A549 (cell line): ENCODE measurements at regions not wholly inside any gene's neighbourhood (a gene's known extent, or its start where the extent isn't known, plus 50 kb on each side); places are given as distances from the start of the nearest gene placed in this dataset.

Experiments used
- ATAC-seq, 2 experiments: fragments of 200-7000 bp in 1 of 2; fragments of >200 bp in 1 of 2; cut with Nextera tagmentation in 1 of 2; cut with Tn5 transposase in 1 of 2; 3 replicates each; pipeline versions ENCODE4 v1.8.0 to v1.9.1; 2018 to 2020; ENCODE audit warnings: mild to moderate bottlenecking in 1 of 2, moderate library complexity in 1 of 2
- CTCF ChIA-PET: fragments of 300-600 bp; sonication (Branson Sonifier 250); formaldehyde crosslinking; extraction: SDS; loops from one replicate; lab custom pipeline; 2021; ENCODE audit warnings: antibody characterized with exemption, inconsistent platforms; lab: Yijun Ruan, JAX
- POLR2A ChIA-PET: fragments of 350-600 bp; formaldehyde crosslinking; extraction: SDS; loops from one replicate; lab custom pipeline; 2021; ENCODE audit warnings: antibody characterized with exemption, inconsistent platforms; lab: Yijun Ruan, JAX
- DNase-seq, 2 experiments: peaks; one replicate each; pipeline versions ENCODE4 v3.0.0 to v3.0.0-alpha.2; 2011 to 2016; ENCODE audit warnings: low read depth in 1 of 2, low spot score in 1 of 2
- FAIRE-seq: peaks from 2 replicates; lab custom pipeline; 2011; peaks lifted over from hg19 to GRCh38; lab: Jason Lieb, UNC
- H3K27ac ChIP-seq, 2 experiments: fragments of >200 bp; sonication (Bioruptor Twin); formaldehyde crosslinking; 3 replicates each; pipeline ENCODE4 v1.5.1; 2016 to 2017
- H3K4me1 ChIP-seq: fragments of >200 bp; sonication (Bioruptor Twin); formaldehyde crosslinking; 3 replicates; pipeline ENCODE4 v1.6.1; 2016
- H3K4me2 ChIP-seq: fragments of >200 bp; sonication (Bioruptor Twin); formaldehyde crosslinking; 3 replicates; pipeline ENCODE4 v1.6.1; 2016
- H3K4me3 ChIP-seq: fragments of >200 bp; sonication (Bioruptor Twin); formaldehyde crosslinking; 3 replicates; pipeline ENCODE4 v1.5.1; 2016
- H3K9me3 ChIP-seq: fragments of >200 bp; sonication (Bioruptor Twin); formaldehyde crosslinking; 3 replicates; pipeline ENCODE4 v1.6.1; 2016
- CBX8 ChIP-seq: fragments of 200-600 bp; sonication (generic); IDR thresholded peaks from 2 replicates; pipeline ENCODE4 v1.6.1; 2016
- CEBPB ChIP-seq, 2 experiments: fragments of >200 bp in 1 of 2; sonication (Bioruptor Twin) in 1 of 2; formaldehyde crosslinking in 1 of 2; IDR thresholded peaks; 2 replicates each; pipeline ENCODE4 v1.6.1; 2012 to 2016
- CHD4 ChIP-seq: fragments of 200-600 bp; sonication (generic); IDR thresholded peaks from 2 replicates; pipeline ENCODE4 v1.6.1; 2016; ENCODE audit warnings: antibody characterized with exemption, mild to moderate bottlenecking, borderline replicate concordance
- E2F6 ChIP-seq: IDR thresholded peaks from 2 replicates; pipeline ENCODE4 v1.6.1; 2012; ENCODE audit warnings: low read depth, borderline replicate concordance
- EHMT2 ChIP-seq: fragments of 200-600 bp; sonication (generic); IDR thresholded peaks from 2 replicates; pipeline ENCODE4 v1.6.1; 2016; ENCODE audit warnings: antibody characterized with exemption, low read depth, mild to moderate bottlenecking, moderate library complexity
- FOSL2 ChIP-seq, 2 experiments: fragments of 450-650 bp in 1 of 2; fragments of >200 bp in 1 of 2; sonication (Bioruptor Twin) in 1 of 2; formaldehyde crosslinking; IDR thresholded peaks; 2 replicates each; pipeline versions ENCODE4 v1.5.0 to v1.6.1; 2016 to 2020; ENCODE audit warnings: mild to moderate bottlenecking in 1 of 2, moderate library complexity in 1 of 2
- HEYL ChIP-seq: fragments of 250-450 bp; sonication (Bioruptor Pico); IDR thresholded peaks from 2 replicates; pipeline ENCODE4 v1.8.0; 2021; ENCODE audit warnings: mild to moderate bottlenecking, moderate library complexity
- HMGXB4 ChIP-seq: fragments of 250-450 bp; sonication (Bioruptor Pico); IDR thresholded peaks from 2 replicates; pipeline ENCODE4 v1.5.0; 2021; ENCODE audit warnings: mild to moderate bottlenecking, moderate library complexity, borderline replicate concordance
- KDM5A ChIP-seq: fragments of 200-600 bp; sonication (generic); IDR thresholded peaks from 2 replicates; pipeline ENCODE4 v1.6.1; 2016; ENCODE audit warnings: antibody characterized with exemption, mild to moderate bottlenecking
- MAFK ChIP-seq: fragments of 450-650 bp; IDR thresholded peaks from 2 replicates; pipeline ENCODE4 v1.6.1; 2014; ENCODE audit not compliant: partially characterized antibody
- MYC ChIP-seq: IDR thresholded peaks from 2 replicates; pipeline ENCODE4 v1.6.1; 2012; ENCODE audit warnings: mild to moderate bottlenecking, inconsistent platforms, low read length, improper control_type of control experiment, borderline replicate concordance
- NR3C1 ChIP-seq: fragments of >200 bp; sonication (Bioruptor Twin); formaldehyde crosslinking; IDR thresholded peaks from 3 replicates; pipeline ENCODE4 v1.6.1; 2017
- RAD21 ChIP-seq, 2 experiments: fragments of >200 bp in 1 of 2; sonication (Bioruptor Twin) in 1 of 2; formaldehyde crosslinking in 1 of 2; IDR thresholded peaks in 1 of 2; conservative IDR thresholded peaks in 1 of 2; 2 replicates in 1 of 2; 3 replicates in 1 of 2; pipeline ENCODE4 v1.6.1; 2012 to 2018; ENCODE audit warnings: inconsistent platforms in 1 of 2
- RCOR1 ChIP-seq: fragments of 150-350 bp; IDR thresholded peaks from 2 replicates; pipeline ENCODE4 v1.6.1; 2014; ENCODE audit warnings: antibody characterized with exemption, low read length, low read depth
- REST ChIP-seq: fragments of 200-600 bp; sonication (generic); IDR thresholded peaks from 2 replicates; pipeline ENCODE4 v1.6.1; 2016; ENCODE audit warnings: antibody characterized with exemption, mild to moderate bottlenecking, moderate library complexity
- SMC3 ChIP-seq: fragments of >200 bp; sonication (Bioruptor Twin); formaldehyde crosslinking; IDR thresholded peaks from 3 replicates; pipeline ENCODE4 v1.6.1; 2018; ENCODE audit warnings: inconsistent platforms
- TFCP2L1 ChIP-seq: fragments of 250-450 bp; sonication (Bioruptor Pico); IDR thresholded peaks from 2 replicates; pipeline ENCODE4 v1.5.0; 2021; ENCODE audit warnings: mild to moderate bottlenecking
- TP53 ChIP-seq: fragments of 250-450 bp; sonication (Bioruptor Pico); IDR thresholded peaks from 2 replicates; pipeline ENCODE4 v1.5.0; 2021; ENCODE audit warnings: mild to moderate bottlenecking, moderate library complexity
- ZFP36 ChIP-seq: fragments of 450-650 bp; IDR thresholded peaks from 2 replicates; pipeline ENCODE4 v1.6.1; 2014; ENCODE audit warnings: borderline replicate concordance; ENCODE audit not compliant: partially characterized antibody
- WGBS: methylation state at CpG from one replicate; pipeline ENCODE4 v1.1.6; 2017; ENCODE audit errors: missing lambda C conversion rate; 5-methylcytosine and 5-hydroxymethylcytosine counted together

- no peak overlapping the region for H3K27ac ChIP-seq
- ATAC-seq (no peak), DNase-seq (no peak), FAIRE-seq (no peak)
- 0 out of 3 replicates have a peak, but pooled peaks cover 2% of the 10 kb centered on the region for H3K9me3 ChIP-seq
- TF ChIP-seq NR3C1 = no peak
- no peak for TF ChIP-seq MYC
- TF ChIP-seq CEBPB (IDR thresholded peaks at IDR 0.05) = no peak
- TF ChIP-seq TP53 (CRISPR knock-in tag) = no peak
- no peak for TF ChIP-seq E2F6
- no peak for TF ChIP-seq RAD21 (conservative IDR thresholded peaks at IDR 0.05 in 1 of 2, IDR thresholded peaks at IDR 0.05 in 1 of 2)
- no peak for TF ChIP-seq EHMT2
- TF ChIP-seq CBX8 = no peak
- no peak for TF ChIP-seq FOSL2 (IDR thresholded peaks at IDR 0.05)
- no peak for TF ChIP-seq FOSL2 (CRISPR knock-in tag; IDR thresholded peaks at IDR 0.05)
- no peak for TF ChIP-seq ZFP36
- no peak for TF ChIP-seq SMC3
- no peak overlapping the region for H3K4me3 ChIP-seq
- WGBS = 68% methylated on average over 3 of the region's 3 CpGs
- POLR2A ChIA-PET = no interaction called here
- CTCF ChIA-PET = interaction anchor here (1.2 kb wide), 1 partner anchor 12 kb away, joined by 3 read pairs; no protein-coding TSS in a partner anchor
- H3K4me2 ChIP-seq = no peak overlapping the region
- H3K4me1 ChIP-seq = peaks cover 6% of the 10 kb centered on the region; the same call in 1 of the 3 replicates
These were observed 127.1 kb downstream of the SNX19 start for GRCh38 chr11:130789056-130789640.

- DNase-seq = no peak
- Histone ChIP-seq H3K4me2 (no peak overlapping the region), H3K4me1 (peaks cover 6% of the 10 kb centered on the region; the same call in 1 of the 3 replicates), H3K27ac (no peak overlapping the region), H3K4me3 (no peak overlapping the region), H3K9me3 (0 out of 3 replicates have a peak, but pooled peaks cover 2% of the 10 kb centered on the region)
- no peak for TF ChIP-seq HEYL (CRISPR knock-in tag)
- TF ChIP-seq TFCP2L1 = no peak
- TF ChIP-seq HMGXB4 (CRISPR knock-in tag) = no peak
- TF ChIP-seq KDM5A = no peak
- no peak for TF ChIP-seq MAFK
- TF ChIP-seq RCOR1 = no peak
- TF ChIP-seq CHD4 = no peak
- TF ChIP-seq CBX8 = no peak
- no peak for TF ChIP-seq REST
- CTCF ChIA-PET = no interaction called here
- FAIRE-seq = no peak
- no peak for ATAC-seq
- 74% methylated on average over 2 of the region's 2 CpGs for WGBS
- POLR2A ChIA-PET = no interaction called here
These were observed 125.6 kb downstream of the SNX19 start for GRCh38 chr11:130790689-130791088.
